NB4 (cell line): ENCODE measurements at regions not wholly inside any gene's neighbourhood (a gene's known extent, or its start where the extent isn't known, plus 50 kb on each side); places are given as distances from the start of the nearest gene placed in this dataset.

ENCODE experiments used
- DNase-seq: peaks from one replicate; pipeline ENCODE4 v3.0.0; 2010; ENCODE audit warnings: low read depth
- H3K4me3 ChIP-seq: one replicate; pipeline ENCODE4 v1.5.1; 2011; ENCODE audit warnings: mild to moderate bottlenecking, low read depth, low read length, moderate library complexity
- MYC ChIP-seq: IDR thresholded peaks from 2 replicates; pipeline ENCODE4 v1.6.1; 2011; ENCODE audit warnings: low read depth, low read length
- POLR2A ChIP-seq: IDR thresholded peaks from 2 replicates; pipeline ENCODE4 v1.6.1; 2011; ENCODE audit warnings: mild to moderate bottlenecking; ENCODE audit not compliant: insufficient read length; ENCODE audit errors: extremely low read depth
- TF ChIP-seq, protein P1 (sequence below): IDR thresholded peaks from 2 replicates; pipeline ENCODE4 v1.6.1; 2011; ENCODE audit warnings: low read depth, low read length
- TF ChIP-seq, protein P2 (sequence below): IDR thresholded peaks from one replicate; pipeline ENCODE4 v1.5.1; 2012; ENCODE audit warnings: low read depth, low read length

- TF ChIP-seq, protein P1, sequence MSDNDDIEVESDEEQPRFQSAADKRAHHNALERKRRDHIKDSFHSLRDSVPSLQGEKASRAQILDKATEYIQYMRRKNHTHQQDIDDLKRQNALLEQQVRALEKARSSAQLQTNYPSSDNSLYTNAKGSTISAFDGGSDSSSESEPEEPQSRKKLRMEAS, result no peak
- TF ChIP-seq MYC, result no peak
- TF ChIP-seq, protein P2, sequence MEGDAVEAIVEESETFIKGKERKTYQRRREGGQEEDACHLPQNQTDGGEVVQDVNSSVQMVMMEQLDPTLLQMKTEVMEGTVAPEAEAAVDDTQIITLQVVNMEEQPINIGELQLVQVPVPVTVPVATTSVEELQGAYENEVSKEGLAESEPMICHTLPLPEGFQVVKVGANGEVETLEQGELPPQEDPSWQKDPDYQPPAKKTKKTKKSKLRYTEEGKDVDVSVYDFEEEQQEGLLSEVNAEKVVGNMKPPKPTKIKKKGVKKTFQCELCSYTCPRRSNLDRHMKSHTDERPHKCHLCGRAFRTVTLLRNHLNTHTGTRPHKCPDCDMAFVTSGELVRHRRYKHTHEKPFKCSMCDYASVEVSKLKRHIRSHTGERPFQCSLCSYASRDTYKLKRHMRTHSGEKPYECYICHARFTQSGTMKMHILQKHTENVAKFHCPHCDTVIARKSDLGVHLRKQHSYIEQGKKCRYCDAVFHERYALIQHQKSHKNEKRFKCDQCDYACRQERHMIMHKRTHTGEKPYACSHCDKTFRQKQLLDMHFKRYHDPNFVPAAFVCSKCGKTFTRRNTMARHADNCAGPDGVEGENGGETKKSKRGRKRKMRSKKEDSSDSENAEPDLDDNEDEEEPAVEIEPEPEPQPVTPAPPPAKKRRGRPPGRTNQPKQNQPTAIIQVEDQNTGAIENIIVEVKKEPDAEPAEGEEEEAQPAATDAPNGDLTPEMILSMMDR, result no peak
- no peak for TF ChIP-seq POLR2A
- DNase-seq, result no peak
Measured at GRCh38 chr9:7375013-7375511, 424.5 kb downstream of the DMAC1 start.

GRCh38 chr9:7370988-7371387 lies 428.6 kb downstream of the DMAC1 start:
- no peak for DNase-seq
- H3K4me3 ChIP-seq, result no peak overlapping the region
- TF ChIP-seq POLR2A (no peak), MYC (no peak)
- TF ChIP-seq, protein P1, result no peak
- TF ChIP-seq, protein P2, result no peak

More at GRCh38 chr9:7375013-7375511, 424.5 kb downstream of the DMAC1 start:
- no peak overlapping the region for H3K4me3 ChIP-seq

DNA sequence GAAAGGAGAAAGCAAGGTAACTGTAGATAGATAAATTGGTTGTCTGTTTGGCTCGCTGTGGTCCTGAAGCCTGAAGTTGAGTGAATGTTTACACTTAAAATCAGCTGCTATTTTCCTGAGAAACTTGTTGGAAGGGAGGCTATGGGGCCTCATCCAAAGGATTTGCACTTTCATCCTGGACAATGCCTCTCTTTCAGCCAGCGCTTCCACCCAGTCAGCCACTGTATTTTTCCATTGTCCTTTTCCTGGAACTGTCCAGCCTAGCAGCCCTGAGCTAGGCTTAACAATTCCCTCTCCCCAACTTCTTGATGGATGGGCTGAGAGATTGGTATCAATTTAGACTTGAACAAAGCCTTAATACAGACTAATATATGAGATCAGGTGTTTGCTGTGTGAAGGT lies 429.2 kb downstream of the DMAC1 start:
- DNase-seq, result no peak
- no peak overlapping the region for H3K4me3 ChIP-seq
- no peak for TF ChIP-seq MYC
- no peak for TF ChIP-seq POLR2A
- TF ChIP-seq, protein P2, result no peak
- TF ChIP-seq, protein P1, result no peak

GRCh38 chr9:7369384-7369821 lies 430.2 kb downstream of the DMAC1 start:
- TF ChIP-seq, protein P2, result no peak
- TF ChIP-seq POLR2A (no peak), MYC (no peak)
- TF ChIP-seq, protein P1, result no peak
- DNase-seq, result no peak
- H3K4me3 ChIP-seq, result no peak overlapping the region

GRCh38 chr9:7368410-7369292 lies 430.9 kb downstream of the DMAC1 start:
- peak; percentile 33 for DNase-seq
- no peak overlapping the region for H3K4me3 ChIP-seq
- TF ChIP-seq, protein P1, result no peak
- TF ChIP-seq, protein P2, result no peak
- TF ChIP-seq MYC (no peak), POLR2A (no peak)
